HG03521 (cell line): ENCODE measurements at regions not wholly inside any gene's neighbourhood (a gene's known extent, or its start where the extent isn't known, plus 50 kb on each side); places are given as distances from the start of the nearest gene placed in this dataset.

Experiments used
- ATAC-seq: cut with Tn5 transposase; IDR thresholded peaks from one replicate; pipeline ENCODE4 v1.9.1; 2021; ENCODE audit warnings: mild to moderate bottlenecking, moderate library complexity; ENCODE audit not compliant: unreplicated experiment

- no peak for ATAC-seq
Observed at GRCh38 chr1:232452117-232452516, 177.8 kb downstream of the SIPA1L2 start.

- ATAC-seq = no peak
Observed at GRCh38 chr1:232451506-232451905, 178.4 kb downstream of the SIPA1L2 start.

GRCh38 chr1:232450615-232451014 is 179.3 kb downstream of the SIPA1L2 start:
- no peak for ATAC-seq

GRCh38 chr1:232447125-232447524 is 182.8 kb downstream of the SIPA1L2 start:
- ATAC-seq = no peak

- ATAC-seq = no peak
Observed at GRCh38 chr1:232445361-232446106, 184.4 kb downstream of the SIPA1L2 start.

- no peak for ATAC-seq
Observed at GRCh38 chr1:232443372-232443771, 186.6 kb downstream of the SIPA1L2 start.

- no peak for ATAC-seq
Observed at GRCh38 chr1:232441036-232441411, 188.9 kb downstream of the SIPA1L2 start.

- no peak for ATAC-seq
Observed at GRCh38 chr1:232440325-232441035, 189.5 kb downstream of the SIPA1L2 start.

- no peak for ATAC-seq
Observed at GRCh38 chr1:232439011-232439410, 190.9 kb downstream of the SIPA1L2 start.

GRCh38 chr1:232438476-232438875 is 191.5 kb downstream of the SIPA1L2 start:
- ATAC-seq = no peak

GRCh38 chr1:232437510-232437909 is 192.4 kb downstream of the SIPA1L2 start:
- ATAC-seq = no peak

- ATAC-seq = no peak
Observed at GRCh38 chr1:232435729-232436128, 194.2 kb downstream of the SIPA1L2 start.

GRCh38 chr1:232432313-232432712 is 197.6 kb downstream of the SIPA1L2 start:
- ATAC-seq = no peak

GRCh38 chr1:232431748-232432147 is 198.2 kb downstream of the SIPA1L2 start:
- ATAC-seq = no peak

- ATAC-seq = no peak
Observed at GRCh38 chr1:232431326-232431725, 198.6 kb downstream of the SIPA1L2 start.

- ATAC-seq = no peak
Observed at GRCh38 chr1:232430467-232430866, 199.5 kb downstream of the SIPA1L2 start.

- no peak for ATAC-seq
Observed at GRCh38 chr1:232428786-232429530, 201.0 kb downstream of the SIPA1L2 start.

- no peak for ATAC-seq
Observed at GRCh38 chr1:232428036-232428645, 201.8 kb downstream of the SIPA1L2 start.

GRCh38 chr1:232426801-232427200 is 203.1 kb downstream of the SIPA1L2 start:
- ATAC-seq = no peak

GRCh38 chr1:232425421-232425820 is 204.5 kb downstream of the SIPA1L2 start:
- ATAC-seq = no peak

- no peak for ATAC-seq
Observed at GRCh38 chr1:232423591-232423990, 206.3 kb downstream of the SIPA1L2 start.
